Trophoblast cell (in vitro differentiated cells and primary cell): ENCODE measurements at regions not wholly inside any gene's neighbourhood (a gene's known extent, or its start where the extent isn't known, plus 50 kb on each side); places are given as distances from the start of the nearest gene placed in this dataset.

Experiments used
- DNase-seq, 2 donors: peaks; one replicate each; pipeline ENCODE4 v3.0.0-alpha.2; 2016
- H2AFZ ChIP-seq: 2 replicates; pipeline ENCODE4 v1.6.1; 2013; ENCODE audit warnings: low read length, moderate library complexity, mild to moderate bottlenecking; ENCODE audit not compliant: insufficient read depth, poor library complexity
- H2AK5ac ChIP-seq: 2 replicates; pipeline ENCODE4 v1.6.1; 2013; ENCODE audit warnings: mild to moderate bottlenecking, low read length
- H2BK120ac ChIP-seq: 2 replicates; pipeline ENCODE4 v1.6.1; 2013; ENCODE audit warnings: low read length, mild to moderate bottlenecking, moderate library complexity; ENCODE audit not compliant: insufficient read depth, poor library complexity
- H2BK12ac ChIP-seq: 2 replicates; pipeline ENCODE4 v1.6.1; 2013; ENCODE audit warnings: mild to moderate bottlenecking, low read length, moderate library complexity
- H2BK5ac ChIP-seq: 2 replicates; pipeline ENCODE4 v1.6.1; 2013; ENCODE audit warnings: low read length, low read depth, moderate library complexity, mild to moderate bottlenecking; ENCODE audit not compliant: poor library complexity
- H3K14ac ChIP-seq: 2 replicates; pipeline ENCODE4 v1.6.1; 2013; ENCODE audit warnings: mild to moderate bottlenecking, low read length
- H3K18ac ChIP-seq: 2 replicates; pipeline ENCODE4 v1.6.1; 2013; ENCODE audit warnings: mild to moderate bottlenecking, low read length
- H3K23ac ChIP-seq: 2 replicates; pipeline ENCODE4 v1.6.1; 2013; ENCODE audit warnings: low read length
- H3K27ac ChIP-seq: 2 replicates; pipeline ENCODE4 v1.5.1; 2013; ENCODE audit warnings: low read depth, mild to moderate bottlenecking, inconsistent platforms, low read length, moderate library complexity
- H3K27me3 ChIP-seq: 2 replicates; pipeline ENCODE4 v1.6.1; 2013; ENCODE audit warnings: inconsistent platforms, mild to moderate bottlenecking, low read length, moderate library complexity; ENCODE audit not compliant: insufficient read depth
- H3K36me3 ChIP-seq, 2 experiments: 1 replicate in 1 of 2; 2 replicates in 1 of 2; pipeline ENCODE4 v1.6.1; 2013; ENCODE audit warnings: low read length in 2 of 2, mild to moderate bottlenecking in 2 of 2, moderate library complexity in 1 of 2; ENCODE audit not compliant: insufficient read depth in 2 of 2, control insufficient read depth in 1 of 2
- H3K4ac ChIP-seq: 2 replicates; pipeline ENCODE4 v1.6.1; 2013; ENCODE audit warnings: low read depth, mild to moderate bottlenecking, low read length, moderate library complexity
- H3K4me1 ChIP-seq, 2 experiments: 1 replicate in 1 of 2; 2 replicates in 1 of 2; pipeline ENCODE4 v1.6.1; 2013; ENCODE audit warnings: low read length in 2 of 2, mild to moderate bottlenecking in 2 of 2, moderate library complexity in 1 of 2; ENCODE audit not compliant: insufficient read depth in 2 of 2, control insufficient read depth in 1 of 2
- H3K4me2 ChIP-seq: 2 replicates; pipeline ENCODE4 v1.6.1; 2013; ENCODE audit warnings: inconsistent platforms, mild to moderate bottlenecking, low read length, moderate library complexity
- H3K4me3 ChIP-seq: 2 replicates; pipeline ENCODE4 v1.5.1; 2013; ENCODE audit warnings: mild to moderate bottlenecking, low read depth, low read length, inconsistent platforms
- H3K79me1 ChIP-seq: one replicate; pipeline ENCODE4 v1.6.1; 2013; ENCODE audit warnings: low read length
- H3K79me2 ChIP-seq: 2 replicates; pipeline ENCODE4 v1.6.1; 2013; ENCODE audit warnings: low read length, mild to moderate bottlenecking; ENCODE audit not compliant: control insufficient read depth, insufficient read depth, poor library complexity
- H3K9ac ChIP-seq: 2 replicates; pipeline ENCODE4 v1.6.1; 2013; ENCODE audit warnings: mild to moderate bottlenecking, low read length
- H3K9me3 ChIP-seq: 2 replicates; pipeline ENCODE4 v1.6.1; 2013; ENCODE audit warnings: low read depth, mild to moderate bottlenecking, control low read depth, inconsistent platforms, low read length; ENCODE audit not compliant: insufficient read depth
- H4K12ac ChIP-seq: 2 replicates; pipeline ENCODE4 v1.6.1; 2013; ENCODE audit warnings: low read depth, mild to moderate bottlenecking, low read length, moderate library complexity
- H4K8ac ChIP-seq: 2 replicates; pipeline ENCODE4 v1.6.1; 2013; ENCODE audit warnings: low read depth, mild to moderate bottlenecking, low read length, moderate library complexity
- H4K91ac ChIP-seq: one replicate; pipeline ENCODE4 v1.6.1; 2013; ENCODE audit warnings: low read depth, mild to moderate bottlenecking, low read length, moderate library complexity
- WGBS: extraction: QIAGEN DNeasy Blood & Tissue Kit; methylation state at CpG from one replicate; pipeline ENCODE4 v1.1.7; 2013; ENCODE audit warnings: missing lambda C conversion rate; ENCODE audit not compliant: insufficient read length, insufficient coverage; ENCODE audit errors: extremely low coverage; 5-methylcytosine and 5-hydroxymethylcytosine counted together

GRCh38 chr18:52277785-52278184 lies 62.2 kb upstream of the DCC start:
- Histone ChIP-seq H3K18ac (no peak overlapping the region), H2AFZ (no peak overlapping the region), H4K91ac (no peak overlapping the region), H3K4me3 (no peak overlapping the region), H3K27ac (no peak overlapping the region), H4K8ac (no peak overlapping the region), H3K4me2 (no peak overlapping the region), H3K79me1 (no peaks in the 10 kb centered on the region), H3K27me3 (no peaks in the 10 kb centered on the region), H3K36me3 (no peaks in the 10 kb centered on the region), H3K14ac (no peak overlapping the region), H3K79me2 (no peaks in the 10 kb centered on the region), H3K9me3 (no peaks in the 10 kb centered on the region), H3K4ac (no peak overlapping the region), H2BK12ac (no peak overlapping the region), H3K4me1 (no peaks in the 10 kb centered on the region), H3K9ac (no peak overlapping the region), H2BK5ac (no peak overlapping the region), H4K12ac (no peak overlapping the region), H2BK120ac (no peak overlapping the region), H3K23ac (no peak overlapping the region), H2AK5ac (no peak overlapping the region)
- no peak for DNase-seq
- no CpG with 5 or more reads among the region's 2 CpGs for WGBS

GRCh38 chr18:52278191-52278590 lies 61.8 kb upstream of the DCC start:
- Histone ChIP-seq H3K79me2 (no peaks in the 10 kb centered on the region), H3K36me3 (no peaks in the 10 kb centered on the region), H2AFZ (no peak overlapping the region), H3K4ac (no peak overlapping the region), H2BK120ac (no peak overlapping the region), H3K4me1 (no peaks in the 10 kb centered on the region), H3K9me3 (no peaks in the 10 kb centered on the region), H3K27me3 (no peaks in the 10 kb centered on the region), H3K9ac (no peak overlapping the region), H3K18ac (no peak overlapping the region), H4K12ac (no peak overlapping the region), H3K79me1 (no peaks in the 10 kb centered on the region), H3K27ac (no peak overlapping the region), H3K4me2 (no peak overlapping the region), H4K91ac (no peak overlapping the region), H3K14ac (no peak overlapping the region), H3K4me3 (no peak overlapping the region), H4K8ac (no peak overlapping the region), H2BK12ac (no peak overlapping the region), H3K23ac (no peak overlapping the region), H2AK5ac (no peak overlapping the region), H2BK5ac (no peak overlapping the region)
- no peak for DNase-seq
- WGBS = no CpG with 5 or more reads among the region's 2 CpGs

- no peak overlapping the region for H3K23ac ChIP-seq
- H3K4me3 ChIP-seq = no peak overlapping the region
- no peaks in the 10 kb centered on the region for H3K36me3 ChIP-seq
- no peak overlapping the region for H2BK5ac ChIP-seq
- no peaks in the 10 kb centered on the region for H3K27me3 ChIP-seq
- no peaks in the 10 kb centered on the region for H3K79me2 ChIP-seq
- no peak overlapping the region for H2BK120ac ChIP-seq
- no peak overlapping the region for H4K91ac ChIP-seq
- no peaks in the 10 kb centered on the region for H3K9me3 ChIP-seq
- no peak overlapping the region for H3K14ac ChIP-seq
- H3K4me1 ChIP-seq = no peaks in the 10 kb centered on the region
- H2BK12ac ChIP-seq = no peak overlapping the region
- H2AK5ac ChIP-seq = no peak overlapping the region
- H4K8ac ChIP-seq = no peak overlapping the region
- H3K79me1 ChIP-seq = no peaks in the 10 kb centered on the region
- H3K4ac ChIP-seq = no peak overlapping the region
- H3K4me2 ChIP-seq = no peak overlapping the region
- no peak overlapping the region for H3K27ac ChIP-seq
- no peak for DNase-seq
- no peak overlapping the region for H2AFZ ChIP-seq
- no CpG with 5 or more reads among the region's 2 CpGs for WGBS
- H4K12ac ChIP-seq = no peak overlapping the region
- H3K9ac ChIP-seq = no peak overlapping the region
- no peak overlapping the region for H3K18ac ChIP-seq
Measured at GRCh38 chr18:52280702-52281101, 59.3 kb upstream of the DCC start.

GRCh38 chr18:52283927-52284326 lies 56.1 kb upstream of the DCC start:
- Histone ChIP-seq H2AK5ac (no peak overlapping the region), H3K14ac (no peak overlapping the region), H3K27me3 (no peaks in the 10 kb centered on the region), H3K18ac (no peak overlapping the region), H4K8ac (no peak overlapping the region), H4K91ac (no peak overlapping the region), H3K36me3 (no peaks in the 10 kb centered on the region), H4K12ac (no peak overlapping the region), H3K79me2 (no peaks in the 10 kb centered on the region), H3K4me3 (no peak overlapping the region), H3K4ac (no peak overlapping the region), H2BK5ac (no peak overlapping the region), H3K79me1 (no peaks in the 10 kb centered on the region), H3K27ac (no peak overlapping the region), H3K4me1 (no peaks in the 10 kb centered on the region), H3K9me3 (no peaks in the 10 kb centered on the region), H3K4me2 (no peak overlapping the region), H3K23ac (no peak overlapping the region), H3K9ac (no peak overlapping the region), H2BK120ac (no peak overlapping the region), H2AFZ (no peak overlapping the region), H2BK12ac (no peak overlapping the region)
- no CpG with 5 or more reads among the region's 1 CpG for WGBS
- no peak for DNase-seq
